ENCODE measurements at regions not wholly inside any gene's neighbourhood (a gene's known extent, or its start where the extent isn't known, plus 50 kb on each side); places are given as distances from the start of the nearest gene placed in this dataset.

DNA sequence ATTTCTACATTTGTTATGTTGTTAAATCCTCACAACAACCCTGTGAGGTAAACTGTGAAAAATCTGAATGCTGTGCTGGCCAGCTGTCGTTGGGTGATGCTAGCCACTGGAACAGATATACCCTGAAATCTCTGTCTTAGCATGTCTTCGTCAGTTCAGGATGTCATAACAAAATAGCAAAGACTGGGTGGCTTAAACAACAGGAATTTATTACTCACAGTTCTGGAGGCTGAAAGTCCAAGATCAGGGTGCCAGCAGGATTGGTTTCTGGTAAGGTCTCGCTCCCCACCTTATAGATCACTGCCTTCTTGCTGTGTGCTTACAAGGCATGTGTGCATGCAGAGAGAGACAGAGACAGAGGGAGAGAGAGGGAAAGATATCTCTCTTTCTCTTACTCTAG lies 211.7 kb downstream of the C11orf91 start:
- TF ChIP-seq, protein P1, sequence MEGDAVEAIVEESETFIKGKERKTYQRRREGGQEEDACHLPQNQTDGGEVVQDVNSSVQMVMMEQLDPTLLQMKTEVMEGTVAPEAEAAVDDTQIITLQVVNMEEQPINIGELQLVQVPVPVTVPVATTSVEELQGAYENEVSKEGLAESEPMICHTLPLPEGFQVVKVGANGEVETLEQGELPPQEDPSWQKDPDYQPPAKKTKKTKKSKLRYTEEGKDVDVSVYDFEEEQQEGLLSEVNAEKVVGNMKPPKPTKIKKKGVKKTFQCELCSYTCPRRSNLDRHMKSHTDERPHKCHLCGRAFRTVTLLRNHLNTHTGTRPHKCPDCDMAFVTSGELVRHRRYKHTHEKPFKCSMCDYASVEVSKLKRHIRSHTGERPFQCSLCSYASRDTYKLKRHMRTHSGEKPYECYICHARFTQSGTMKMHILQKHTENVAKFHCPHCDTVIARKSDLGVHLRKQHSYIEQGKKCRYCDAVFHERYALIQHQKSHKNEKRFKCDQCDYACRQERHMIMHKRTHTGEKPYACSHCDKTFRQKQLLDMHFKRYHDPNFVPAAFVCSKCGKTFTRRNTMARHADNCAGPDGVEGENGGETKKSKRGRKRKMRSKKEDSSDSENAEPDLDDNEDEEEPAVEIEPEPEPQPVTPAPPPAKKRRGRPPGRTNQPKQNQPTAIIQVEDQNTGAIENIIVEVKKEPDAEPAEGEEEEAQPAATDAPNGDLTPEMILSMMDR (conservative IDR thresholded peaks at IDR 0.05; ENCODE audit: low read length) = no peak
- TF ChIP-seq EZH2phosphoT487 (IDR thresholded peaks at IDR 0.05; ENCODE audit: borderline replicate concordance, low read depth, low read length) = no peak

Measured in OCI-LY7 (cell line).